ENCODE measurements at regions not wholly inside any gene's neighbourhood (a gene's known extent, or its start where the extent isn't known, plus 50 kb on each side); places are given as distances from the start of the nearest gene placed in this dataset.

DNA sequence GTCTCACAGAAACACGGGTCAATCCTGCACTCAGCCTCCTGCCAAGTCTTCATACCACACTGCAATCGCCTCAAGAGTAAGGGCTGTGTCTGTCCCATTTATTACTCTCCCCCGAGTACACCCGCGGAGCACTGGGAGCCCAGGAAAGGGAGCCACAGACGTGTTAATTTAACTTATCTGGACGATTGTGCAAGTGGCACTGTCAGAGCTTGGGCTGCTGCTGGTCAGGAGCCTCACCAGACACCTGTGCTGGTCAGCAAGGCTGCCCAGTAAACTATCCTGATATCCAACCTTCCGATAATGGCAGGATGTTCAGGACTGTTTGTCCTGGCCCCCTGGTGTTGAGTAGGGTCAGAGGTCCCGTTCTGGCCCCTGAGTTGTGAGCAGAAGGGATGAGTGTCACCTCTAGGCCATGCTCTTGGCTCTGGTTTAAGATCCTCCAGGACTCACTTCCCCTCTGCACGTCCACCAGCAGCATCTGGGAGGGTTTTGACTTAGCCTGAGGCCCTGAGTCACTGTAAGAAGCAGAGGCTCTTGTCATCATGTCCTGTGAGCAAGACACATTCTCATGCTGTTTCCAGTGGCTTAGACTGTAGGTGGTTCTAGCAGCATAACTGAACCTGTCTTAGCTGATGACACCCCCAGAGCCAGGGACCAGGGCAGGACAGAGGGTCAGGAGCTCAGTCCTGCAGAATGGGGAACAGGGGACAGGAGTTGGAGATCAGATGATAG is 82.5 kb upstream of the ARL4C start:
- Histone ChIP-seq H3K4me3 (no peak overlapping the region), H3K36me3 (no peaks in the 10 kb centered on the region), H3K27ac (no peak overlapping the region), H3K27me3 (no peaks in the 10 kb centered on the region), H3K4me1 (no peaks in the 10 kb centered on the region), H3K9me3 (no peaks in the 10 kb centered on the region)
- intact Hi-C loops (cut with DNase I): no loop called here
- no peak for TF ChIP-seq POLR2A (IDR thresholded peaks at IDR 0.05)
- no peak for TF ChIP-seq POLR2AphosphoS5 (IDR thresholded peaks at IDR 0.05; ENCODE audit: insufficient read depth in 1 of 2, low read depth in 1 of 2)
- TF ChIP-seq, protein P1, sequence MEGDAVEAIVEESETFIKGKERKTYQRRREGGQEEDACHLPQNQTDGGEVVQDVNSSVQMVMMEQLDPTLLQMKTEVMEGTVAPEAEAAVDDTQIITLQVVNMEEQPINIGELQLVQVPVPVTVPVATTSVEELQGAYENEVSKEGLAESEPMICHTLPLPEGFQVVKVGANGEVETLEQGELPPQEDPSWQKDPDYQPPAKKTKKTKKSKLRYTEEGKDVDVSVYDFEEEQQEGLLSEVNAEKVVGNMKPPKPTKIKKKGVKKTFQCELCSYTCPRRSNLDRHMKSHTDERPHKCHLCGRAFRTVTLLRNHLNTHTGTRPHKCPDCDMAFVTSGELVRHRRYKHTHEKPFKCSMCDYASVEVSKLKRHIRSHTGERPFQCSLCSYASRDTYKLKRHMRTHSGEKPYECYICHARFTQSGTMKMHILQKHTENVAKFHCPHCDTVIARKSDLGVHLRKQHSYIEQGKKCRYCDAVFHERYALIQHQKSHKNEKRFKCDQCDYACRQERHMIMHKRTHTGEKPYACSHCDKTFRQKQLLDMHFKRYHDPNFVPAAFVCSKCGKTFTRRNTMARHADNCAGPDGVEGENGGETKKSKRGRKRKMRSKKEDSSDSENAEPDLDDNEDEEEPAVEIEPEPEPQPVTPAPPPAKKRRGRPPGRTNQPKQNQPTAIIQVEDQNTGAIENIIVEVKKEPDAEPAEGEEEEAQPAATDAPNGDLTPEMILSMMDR (IDR thresholded peaks at IDR 0.05): no peak
- no peak for DNase-seq (ENCODE audit: extremely low spot score in 2 of 2)

DNA sequence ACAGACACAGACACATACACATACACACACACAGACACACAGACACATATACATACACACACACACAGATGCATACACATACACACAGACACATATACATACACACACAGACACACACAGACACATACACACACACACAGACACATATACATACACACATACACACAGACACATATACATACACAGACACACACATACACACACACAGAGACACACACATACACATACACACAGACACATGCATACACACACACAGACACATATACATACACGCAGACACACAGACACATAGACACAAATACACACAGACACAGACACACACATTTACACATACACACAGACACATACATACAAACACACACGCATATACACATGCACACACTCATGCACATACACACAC is 81.5 kb upstream of the ARL4C start:
- no peaks in the 10 kb centered on the region for H3K36me3 ChIP-seq
- H3K27ac ChIP-seq: no peak overlapping the region
- H3K4me3 ChIP-seq: no peak overlapping the region
- H3K27me3 ChIP-seq: no peaks in the 10 kb centered on the region
- DNase-seq (ENCODE audit: extremely low spot score in 2 of 2): no peak
- no peaks in the 10 kb centered on the region for H3K9me3 ChIP-seq
- H3K4me1 ChIP-seq: no peaks in the 10 kb centered on the region
- TF ChIP-seq, protein P1 (IDR thresholded peaks at IDR 0.05): no peak
- no peak for TF ChIP-seq POLR2AphosphoS5 (IDR thresholded peaks at IDR 0.05; ENCODE audit: insufficient read depth in 1 of 2, low read depth in 1 of 2)
- TF ChIP-seq POLR2A (IDR thresholded peaks at IDR 0.05): no peak
- intact Hi-C loops (cut with DNase I): no loop called here

DNA sequence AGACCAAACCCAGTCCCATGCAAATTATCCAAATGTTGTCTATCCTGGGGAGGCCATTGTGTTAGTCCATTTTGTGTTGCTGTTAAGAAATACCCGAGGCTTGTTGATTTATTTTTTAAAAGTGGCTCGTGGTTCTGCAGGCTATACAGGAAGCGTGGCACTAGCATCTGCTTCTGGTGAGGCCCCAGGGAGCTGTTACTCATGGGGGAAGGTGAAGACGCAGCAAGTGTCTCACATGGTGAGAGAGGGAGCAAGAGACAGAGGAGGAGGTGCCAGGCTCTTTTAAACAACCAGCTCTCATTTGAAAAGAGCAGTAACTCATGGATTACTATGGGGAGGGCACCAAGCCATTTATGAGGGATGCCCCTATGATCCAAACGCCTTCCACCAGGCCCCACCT is 80.3 kb upstream of the ARL4C start:
- DNase-seq (ENCODE audit: extremely low spot score in 2 of 2): no peak
- TF ChIP-seq POLR2AphosphoS5 (IDR thresholded peaks at IDR 0.05; ENCODE audit: insufficient read depth in 1 of 2, low read depth in 1 of 2) (no peak), POLR2A (IDR thresholded peaks at IDR 0.05) (no peak)
- TF ChIP-seq, protein P1 (IDR thresholded peaks at IDR 0.05): no peak
- intact Hi-C loops (cut with DNase I): no loop called here

DNA sequence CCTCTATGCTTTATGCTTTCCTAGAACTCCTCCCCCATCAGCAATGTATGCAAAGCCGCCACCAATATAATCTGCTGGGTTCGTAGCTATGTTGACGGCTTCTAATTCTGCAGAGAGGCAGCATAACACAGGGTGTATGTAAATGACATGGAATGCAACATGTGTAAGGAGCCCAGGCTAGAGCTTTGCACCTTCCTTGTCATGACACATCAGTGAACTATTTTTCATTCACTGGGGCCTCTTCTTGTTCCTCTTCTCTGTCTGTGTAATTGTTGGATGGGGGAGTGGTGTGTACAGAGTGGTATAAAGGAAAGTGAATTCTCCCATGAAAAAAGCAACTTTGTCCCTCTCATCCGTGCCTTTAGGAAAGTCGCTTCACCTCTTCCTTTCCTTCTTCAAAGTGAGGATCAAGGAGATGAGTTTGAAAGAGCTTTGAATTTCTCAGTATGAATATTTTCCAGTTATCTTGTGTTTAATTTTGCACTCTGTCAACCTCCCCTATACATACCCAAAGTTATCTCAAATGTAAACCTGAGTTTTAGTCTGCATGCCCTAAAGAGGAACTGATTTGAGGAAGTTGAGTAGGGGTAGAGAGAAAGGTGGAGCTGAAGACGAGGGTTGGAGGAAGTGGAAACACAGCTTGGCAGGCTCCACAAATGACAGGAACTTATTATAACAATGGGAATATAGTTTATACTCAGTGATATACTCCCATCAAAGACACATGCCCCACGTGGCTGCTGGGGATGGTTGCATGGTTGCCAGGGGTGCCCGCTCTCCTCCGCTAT is 74.9 kb upstream of the ARL4C start:
- Histone ChIP-seq H3K36me3 (no peaks in the 10 kb centered on the region), H3K9me3 (no peaks in the 10 kb centered on the region), H3K27ac (no peak overlapping the region), H3K4me1 (no peaks in the 10 kb centered on the region), H3K4me3 (no peak overlapping the region), H3K27me3 (no peaks in the 10 kb centered on the region)
- TF ChIP-seq POLR2AphosphoS5 (IDR thresholded peaks at IDR 0.05; ENCODE audit: insufficient read depth in 1 of 2, low read depth in 1 of 2): no peak
- TF ChIP-seq, protein P1 (IDR thresholded peaks at IDR 0.05): no peak
- TF ChIP-seq POLR2A (IDR thresholded peaks at IDR 0.05): no peak
- intact Hi-C loops (cut with DNase I): no loop called here
- DNase-seq (ENCODE audit: extremely low spot score in 2 of 2): no peak

More for the DNA sequence above, 80.3 kb upstream of the ARL4C start:
- no peak overlapping the region for H3K4me3 ChIP-seq
- no peaks in the 10 kb centered on the region for H3K27me3 ChIP-seq
- no peaks in the 10 kb centered on the region for H3K4me1 ChIP-seq
- no peaks in the 10 kb centered on the region for H3K36me3 ChIP-seq
- H3K9me3 ChIP-seq: no peaks in the 10 kb centered on the region
- no peak overlapping the region for H3K27ac ChIP-seq

DNA sequence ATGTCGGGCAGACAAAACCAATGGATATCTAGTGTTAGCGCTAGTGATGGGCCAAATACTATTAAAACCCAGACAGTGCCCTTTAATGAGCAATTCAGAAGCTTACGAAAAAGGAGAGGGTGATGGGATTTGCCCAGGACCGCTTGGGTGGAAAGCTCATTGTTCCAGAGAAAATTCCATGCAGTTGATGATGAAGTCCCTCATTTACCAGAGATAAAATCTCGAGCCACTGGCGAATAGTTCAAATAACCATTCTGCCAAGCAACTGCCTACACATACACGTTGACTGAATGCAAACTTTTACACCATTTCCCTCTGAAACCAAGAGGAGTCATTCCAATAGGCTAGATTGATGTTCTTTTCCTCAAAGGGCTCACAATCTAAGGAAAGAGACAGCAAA is 73.6 kb upstream of the ARL4C start:
- H3K36me3 ChIP-seq: no peaks in the 10 kb centered on the region
- no peak for TF ChIP-seq POLR2AphosphoS5 (IDR thresholded peaks at IDR 0.05; ENCODE audit: insufficient read depth in 1 of 2, low read depth in 1 of 2)
- TF ChIP-seq POLR2A (IDR thresholded peaks at IDR 0.05): no peak
- TF ChIP-seq, protein P1 (IDR thresholded peaks at IDR 0.05): no peak
- H3K27ac ChIP-seq: no peak overlapping the region
- DNase-seq (ENCODE audit: extremely low spot score in 2 of 2): no peak
- no peaks in the 10 kb centered on the region for H3K9me3 ChIP-seq
- no peaks in the 10 kb centered on the region for H3K27me3 ChIP-seq
- intact Hi-C loops (cut with DNase I): no loop called here
- H3K4me1 ChIP-seq: no peaks in the 10 kb centered on the region
- no peak overlapping the region for H3K4me3 ChIP-seq

Measured in vagina (tissue), 2 donors.